ENCODE measurements at regions not wholly inside any gene's neighbourhood (a gene's known extent, or its start where the extent isn't known, plus 50 kb on each side); places are given as distances from the start of the nearest gene placed in this dataset.

DNA sequence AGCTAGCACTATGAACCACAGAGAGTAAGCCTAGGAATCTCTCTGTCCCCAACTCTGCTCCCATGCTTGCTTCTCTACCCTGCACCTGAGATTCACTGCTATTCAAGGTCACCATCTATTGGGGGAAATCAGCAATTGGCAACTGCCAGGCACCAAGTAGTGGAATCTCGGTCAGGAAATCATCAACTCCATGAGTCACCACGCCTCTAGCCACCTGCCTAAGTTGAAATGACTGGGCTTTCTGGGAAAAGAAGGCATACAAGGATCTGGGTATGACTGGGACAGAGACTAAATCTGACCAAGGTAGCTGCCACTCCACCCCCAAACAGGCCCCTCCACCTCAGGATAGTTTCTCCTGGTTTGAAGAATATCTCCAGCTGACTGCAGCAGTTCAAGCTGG is 464.1 kb upstream of the CBLB start (continued):
- TF ChIP-seq EZH2phosphoT487 (IDR thresholded peaks at IDR 0.05; ENCODE audit: borderline replicate concordance, low read depth): no peak
- TF ChIP-seq JUND (IDR thresholded peaks at IDR 0.05): no peak
- TF ChIP-seq, protein P1, sequence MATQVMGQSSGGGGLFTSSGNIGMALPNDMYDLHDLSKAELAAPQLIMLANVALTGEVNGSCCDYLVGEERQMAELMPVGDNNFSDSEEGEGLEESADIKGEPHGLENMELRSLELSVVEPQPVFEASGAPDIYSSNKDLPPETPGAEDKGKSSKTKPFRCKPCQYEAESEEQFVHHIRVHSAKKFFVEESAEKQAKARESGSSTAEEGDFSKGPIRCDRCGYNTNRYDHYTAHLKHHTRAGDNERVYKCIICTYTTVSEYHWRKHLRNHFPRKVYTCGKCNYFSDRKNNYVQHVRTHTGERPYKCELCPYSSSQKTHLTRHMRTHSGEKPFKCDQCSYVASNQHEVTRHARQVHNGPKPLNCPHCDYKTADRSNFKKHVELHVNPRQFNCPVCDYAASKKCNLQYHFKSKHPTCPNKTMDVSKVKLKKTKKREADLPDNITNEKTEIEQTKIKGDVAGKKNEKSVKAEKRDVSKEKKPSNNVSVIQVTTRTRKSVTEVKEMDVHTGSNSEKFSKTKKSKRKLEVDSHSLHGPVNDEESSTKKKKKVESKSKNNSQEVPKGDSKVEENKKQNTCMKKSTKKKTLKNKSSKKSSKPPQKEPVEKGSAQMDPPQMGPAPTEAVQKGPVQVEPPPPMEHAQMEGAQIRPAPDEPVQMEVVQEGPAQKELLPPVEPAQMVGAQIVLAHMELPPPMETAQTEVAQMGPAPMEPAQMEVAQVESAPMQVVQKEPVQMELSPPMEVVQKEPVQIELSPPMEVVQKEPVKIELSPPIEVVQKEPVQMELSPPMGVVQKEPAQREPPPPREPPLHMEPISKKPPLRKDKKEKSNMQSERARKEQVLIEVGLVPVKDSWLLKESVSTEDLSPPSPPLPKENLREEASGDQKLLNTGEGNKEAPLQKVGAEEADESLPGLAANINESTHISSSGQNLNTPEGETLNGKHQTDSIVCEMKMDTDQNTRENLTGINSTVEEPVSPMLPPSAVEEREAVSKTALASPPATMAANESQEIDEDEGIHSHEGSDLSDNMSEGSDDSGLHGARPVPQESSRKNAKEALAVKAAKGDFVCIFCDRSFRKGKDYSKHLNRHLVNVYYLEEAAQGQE (IDR thresholded peaks at IDR 0.05; ENCODE audit: low read depth, low read length): no peak
- no peak for TF ChIP-seq TCF12 (IDR thresholded peaks at IDR 0.05)
- TF ChIP-seq, protein P2, sequence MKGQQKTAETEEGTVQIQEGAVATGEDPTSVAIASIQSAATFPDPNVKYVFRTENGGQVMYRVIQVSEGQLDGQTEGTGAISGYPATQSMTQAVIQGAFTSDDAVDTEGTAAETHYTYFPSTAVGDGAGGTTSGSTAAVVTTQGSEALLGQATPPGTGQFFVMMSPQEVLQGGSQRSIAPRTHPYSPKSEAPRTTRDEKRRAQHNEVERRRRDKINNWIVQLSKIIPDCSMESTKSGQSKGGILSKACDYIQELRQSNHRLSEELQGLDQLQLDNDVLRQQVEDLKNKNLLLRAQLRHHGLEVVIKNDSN (IDR thresholded peaks at IDR 0.05; ENCODE audit: borderline replicate concordance, low read depth): no peak
- no peak for TF ChIP-seq MXI1 (IDR thresholded peaks at IDR 0.05; ENCODE audit: low read depth, low read length)

DNA sequence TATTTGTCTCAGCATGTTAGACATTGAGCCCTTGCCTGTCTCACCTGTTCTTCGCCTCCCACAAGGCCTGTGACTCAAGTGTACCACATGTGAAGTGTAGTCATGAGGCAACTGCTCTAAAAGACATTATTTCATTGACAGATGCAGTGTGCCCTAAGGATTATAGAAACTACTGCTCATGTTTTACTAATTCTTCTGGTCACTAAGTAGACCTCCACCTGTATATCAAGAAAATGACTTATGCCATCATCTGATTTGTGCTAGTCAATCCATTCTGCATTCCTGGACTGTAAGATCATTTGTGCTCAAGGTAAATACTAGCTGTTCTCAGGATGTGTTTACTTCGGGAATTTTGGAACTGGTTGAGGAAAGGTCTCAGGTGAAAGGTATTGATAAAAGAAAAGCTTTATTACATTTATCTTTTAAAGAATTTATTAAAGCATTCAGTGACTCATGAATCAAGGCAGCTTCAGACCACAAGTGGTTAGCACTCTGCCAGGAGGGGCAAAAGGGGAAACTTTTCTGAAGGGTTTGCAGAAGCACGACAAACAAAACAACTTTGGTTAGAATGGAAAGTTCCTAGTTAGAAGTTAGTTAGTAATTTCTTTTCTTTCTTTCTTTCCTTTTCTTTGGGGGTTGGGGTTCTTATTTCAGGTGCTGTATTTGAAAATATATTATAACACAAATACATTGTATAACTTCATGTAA is 465.3 kb upstream of the CBLB start:
- Histone ChIP-seq H3K9me2 (no peaks in the 10 kb centered on the region), H3K4me3 (ENCODE audit: low read depth in 2 of 2, low read length in 1 of 2) (no peak overlapping the region), H3K4me1 (ENCODE audit: control insufficient read depth in 1 of 2, insufficient read depth in 2 of 2, low read depth in 1 of 2, low read length in 1 of 2) (no peaks in the 10 kb centered on the region; a peak in 2 of 4 replicates), H3K4me2 (no peak overlapping the region), H2AFZ (ENCODE audit: low read depth) (no peak overlapping the region), H4K20me1 (ENCODE audit: insufficient read depth) (no peaks in the 10 kb centered on the region), H3F3A (replicated peaks; ENCODE audit: insufficient read depth) (no peaks in the 10 kb centered on the region), H3K9me3 (no peaks in the 10 kb centered on the region), H3K27me3 (ENCODE audit: insufficient read depth) (no peaks in the 10 kb centered on the region), H3K27ac (ENCODE audit: low read depth in 2 of 2, low read length in 1 of 2) (no peak overlapping the region), H3K9ac (no peak overlapping the region), H3K79me2 (ENCODE audit: insufficient read depth) (no peaks in the 10 kb centered on the region), H3K36me3 (replicated peaks in 1 of 2; ENCODE audit: control insufficient read depth in 1 of 2, insufficient read depth in 2 of 2, low read length in 1 of 2) (no peaks in the 10 kb centered on the region)
- no peak for DNase-seq
- ChIA-PET CTCF (no interaction called here), POLR2A (no interaction called here)
- TF ChIP-seq TAF1 (IDR thresholded peaks at IDR 0.05; ENCODE audit: borderline replicate concordance, low read depth, low read length) (no peak), TCF12 (IDR thresholded peaks at IDR 0.05) (no peak), SMC3 (IDR thresholded peaks at IDR 0.05; ENCODE audit: low read depth, low read length) (no peak), JUND (IDR thresholded peaks at IDR 0.05) (peak; percentile 25), GATA2 (CRISPR knock-in tag; IDR thresholded peaks at IDR 0.05) (no peak), ELF1 (IDR thresholded peaks at IDR 0.05) (no peak), FOSL2 (IDR thresholded peaks at IDR 0.05; ENCODE audit: borderline replicate concordance, low read depth) (peak; percentile 11; the same call in 1 of the 2 replicates), MXI1 (IDR thresholded peaks at IDR 0.05; ENCODE audit: low read depth, low read length) (no peak)
- TF ChIP-seq, protein P3, sequence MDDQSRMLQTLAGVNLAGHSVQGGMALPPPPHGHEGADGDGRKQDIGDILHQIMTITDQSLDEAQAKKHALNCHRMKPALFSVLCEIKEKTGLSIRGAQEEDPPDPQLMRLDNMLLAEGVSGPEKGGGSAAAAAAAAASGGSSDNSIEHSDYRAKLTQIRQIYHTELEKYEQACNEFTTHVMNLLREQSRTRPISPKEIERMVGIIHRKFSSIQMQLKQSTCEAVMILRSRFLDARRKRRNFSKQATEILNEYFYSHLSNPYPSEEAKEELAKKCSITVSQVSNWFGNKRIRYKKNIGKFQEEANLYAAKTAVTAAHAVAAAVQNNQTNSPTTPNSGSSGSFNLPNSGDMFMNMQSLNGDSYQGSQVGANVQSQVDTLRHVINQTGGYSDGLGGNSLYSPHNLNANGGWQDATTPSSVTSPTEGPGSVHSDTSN (IDR thresholded peaks at IDR 0.05): 0 out of 2 replicates have a peak, but pooled peaks have one; percentile 7
- WGBS (ENCODE audit: low lambda C conversion rate): 77% methylated on average over 3 of the region's 3 CpGs

Data from SK-N-SH (cell line).